Tongue (tissue), 1 donor: ENCODE measurements at regions not wholly inside any gene's neighbourhood (a gene's known extent, or its start where the extent isn't known, plus 50 kb on each side); places are given as distances from the start of the nearest gene placed in this dataset.
"Not testable (repeated sequence)": the region's sequence is repeated elsewhere in the genome, so short reads cannot be mapped to it uniquely, and the experiment has no call there.

ENCODE experiments used
- DNase-seq: peaks from one replicate; pipeline ENCODE4 v3.0.0-alpha.2; 2015

- no peak for DNase-seq
Observed at GRCh38 chr2:226123300-226123699, 676.3 kb downstream of the IRS1 start.

GRCh38 chr2:226122041-226122440, 677.6 kb downstream of the IRS1 start:
- no peak for DNase-seq

- peak; percentile 40 for DNase-seq
Observed at GRCh38 chr2:226121046-226121738, 678.4 kb downstream of the IRS1 start.

- peak; percentile 8 for DNase-seq
Observed at GRCh38 chr2:226118471-226119429, 680.9 kb downstream of the IRS1 start.

GRCh38 chr2:226117510-226118065, 682.0 kb downstream of the IRS1 start:
- DNase-seq = no peak

GRCh38 chr2:226116346-226116745, 683.3 kb downstream of the IRS1 start:
- no peak for DNase-seq

GRCh38 chr2:226115832-226116200, 683.8 kb downstream of the IRS1 start:
- no peak for DNase-seq

GRCh38 chr2:226115102-226115831, 684.4 kb downstream of the IRS1 start:
- no peak for DNase-seq

- DNase-seq = no peak
Observed at GRCh38 chr2:226114436-226114835, 685.2 kb downstream of the IRS1 start.

- no peak for DNase-seq
Observed at GRCh38 chr2:226098861-226099745, 699.6 kb downstream of the NYAP2 start.

- no peak for DNase-seq
Observed at GRCh38 chr2:226095058-226095457, 695.5 kb downstream of the NYAP2 start.

- no peak for DNase-seq
Observed at GRCh38 chr2:226093364-226093763, 693.9 kb downstream of the NYAP2 start.

- DNase-seq = no peak
Observed at GRCh38 chr2:226088366-226088674, 688.8 kb downstream of the NYAP2 start.

- no peak for DNase-seq
Observed at GRCh38 chr2:226087505-226088365, 688.2 kb downstream of the NYAP2 start.

- no peak for DNase-seq
Observed at GRCh38 chr2:226087051-226087450, 687.5 kb downstream of the NYAP2 start.

- no peak for DNase-seq
Observed at GRCh38 chr2:226086190-226086589, 686.7 kb downstream of the NYAP2 start.

GRCh38 chr2:226085425-226085824, 685.9 kb downstream of the NYAP2 start:
- not testable (repeated sequence) for DNase-seq

GRCh38 chr2:226080334-226080733, 680.8 kb downstream of the NYAP2 start:
- no peak for DNase-seq

- DNase-seq = peak; percentile 41
Observed at GRCh38 chr2:226079671-226080181, 680.2 kb downstream of the NYAP2 start.

GRCh38 chr2:226079196-226079595, 679.7 kb downstream of the NYAP2 start:
- DNase-seq = peak; percentile 28
